ENCODE measurements at regions not wholly inside any gene's neighbourhood (a gene's known extent, or its start where the extent isn't known, plus 50 kb on each side); places are given as distances from the start of the nearest gene placed in this dataset.

- Mint-ChIP-seq H3K9me3 (no peaks in the 10 kb centered on the region), H3K4me3 (no peak overlapping the region), H3K4me1 (peaks cover 6% of the 10 kb centered on the region), H3K36me3 (no peaks in the 10 kb centered on the region), H3K27ac (no peak overlapping the region), H3K27me3 (ENCODE audit: low read depth) (peaks cover 34% of the 10 kb centered on the region)
- TF ChIP-seq CTCF (IDR thresholded peaks at IDR 0.05; ENCODE audit: unreplicated experiment), result no peak
- DNase-seq (ENCODE audit: low spot score in 2 of 2, unreplicated experiment in 2 of 2), result no peak
Observed at GRCh38 chr18:51658436-51658835, 461.0 kb upstream of the MEX3C start.

- peaks cover 6% of the 10 kb centered on the region for H3K4me1 Mint-ChIP-seq
- no peak for DNase-seq (ENCODE audit: low spot score in 2 of 2, unreplicated experiment in 2 of 2)
- H3K9me3 Mint-ChIP-seq, result no peaks in the 10 kb centered on the region
- TF ChIP-seq CTCF (IDR thresholded peaks at IDR 0.05; ENCODE audit: unreplicated experiment), result no peak
- H3K36me3 Mint-ChIP-seq, result no peaks in the 10 kb centered on the region
- H3K27me3 Mint-ChIP-seq (ENCODE audit: low read depth), result peaks cover 38% of the 10 kb centered on the region
- H3K4me3 Mint-ChIP-seq, result no peak overlapping the region
- no peak overlapping the region for H3K27ac Mint-ChIP-seq
Observed at GRCh38 chr18:51659781-51660180, 462.3 kb upstream of the MEX3C start.

- Mint-ChIP-seq H3K27ac (no peak overlapping the region), H3K27me3 (ENCODE audit: low read depth) (peaks cover 40% of the 10 kb centered on the region)
Observed at GRCh38 chr18:51660188-51660715, 462.8 kb upstream of the MEX3C start.

GRCh38 chr18:51664236-51664635, 466.8 kb upstream of the MEX3C start:
- Mint-ChIP-seq H3K4me3 (no peak overlapping the region), H3K27ac (no peak overlapping the region), H3K9me3 (no peaks in the 10 kb centered on the region), H3K27me3 (ENCODE audit: low read depth) (peaks cover 33% of the 10 kb centered on the region), H3K4me1 (peaks cover 12% of the 10 kb centered on the region), H3K36me3 (no peaks in the 10 kb centered on the region)
- TF ChIP-seq CTCF (IDR thresholded peaks at IDR 0.05; ENCODE audit: unreplicated experiment), result no peak
- no peak for DNase-seq (ENCODE audit: low spot score in 2 of 2, unreplicated experiment in 2 of 2)

More at GRCh38 chr18:51660188-51660715, 462.8 kb upstream of the MEX3C start:
- Mint-ChIP-seq H3K36me3 (no peaks in the 10 kb centered on the region), H3K9me3 (no peaks in the 10 kb centered on the region), H3K4me1 (peaks cover 7% of the 10 kb centered on the region), H3K4me3 (no peak overlapping the region)
- TF ChIP-seq CTCF (IDR thresholded peaks at IDR 0.05; ENCODE audit: unreplicated experiment), result no peak
- no peak for DNase-seq (ENCODE audit: low spot score in 2 of 2, unreplicated experiment in 2 of 2)

- H3K4me1 Mint-ChIP-seq, result peaks cover 8% of the 10 kb centered on the region
Observed at GRCh38 chr18:51666763-51667191, 469.3 kb upstream of the MEX3C start.

More at GRCh38 chr18:51666763-51667191, 469.3 kb upstream of the MEX3C start:
- no peak overlapping the region for H3K27ac Mint-ChIP-seq
- peak in 1 of 2 experiments; percentile 60 for DNase-seq (ENCODE audit: low spot score in 2 of 2, unreplicated experiment in 2 of 2)
- peaks cover 13% of the 10 kb centered on the region for H3K9me3 Mint-ChIP-seq
- H3K36me3 Mint-ChIP-seq, result no peaks in the 10 kb centered on the region
- TF ChIP-seq CTCF (IDR thresholded peaks at IDR 0.05; ENCODE audit: unreplicated experiment), result no peak
- H3K27me3 Mint-ChIP-seq (ENCODE audit: low read depth), result peaks cover 32% of the 10 kb centered on the region
- no peak overlapping the region for H3K4me3 Mint-ChIP-seq

All from mesothelial cell of epicardium (in vitro differentiated cells).